ENCODE measurements at regions not wholly inside any gene's neighbourhood (a gene's known extent, or its start where the extent isn't known, plus 50 kb on each side); places are given as distances from the start of the nearest gene placed in this dataset.

DNA sequence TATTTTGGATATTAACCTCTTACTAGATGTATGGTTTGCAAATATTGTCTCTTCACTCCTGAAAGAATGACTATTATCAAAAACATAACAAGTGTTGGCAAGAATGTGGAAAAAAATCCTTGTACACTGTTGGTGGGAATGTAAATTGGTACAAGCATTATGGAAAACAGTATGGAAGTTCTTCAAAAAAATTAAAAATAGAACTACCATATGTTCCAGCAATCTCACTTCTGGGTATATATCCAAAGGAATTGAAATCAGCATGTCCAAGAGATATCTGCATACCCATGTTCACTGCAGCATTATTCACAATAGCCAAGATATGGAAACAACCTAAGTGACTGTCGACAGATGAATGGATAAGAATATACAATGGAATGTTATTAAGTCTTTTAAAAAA, 61.6 kb upstream of the KIT start (continued):
- TF ChIP-seq, protein P1, sequence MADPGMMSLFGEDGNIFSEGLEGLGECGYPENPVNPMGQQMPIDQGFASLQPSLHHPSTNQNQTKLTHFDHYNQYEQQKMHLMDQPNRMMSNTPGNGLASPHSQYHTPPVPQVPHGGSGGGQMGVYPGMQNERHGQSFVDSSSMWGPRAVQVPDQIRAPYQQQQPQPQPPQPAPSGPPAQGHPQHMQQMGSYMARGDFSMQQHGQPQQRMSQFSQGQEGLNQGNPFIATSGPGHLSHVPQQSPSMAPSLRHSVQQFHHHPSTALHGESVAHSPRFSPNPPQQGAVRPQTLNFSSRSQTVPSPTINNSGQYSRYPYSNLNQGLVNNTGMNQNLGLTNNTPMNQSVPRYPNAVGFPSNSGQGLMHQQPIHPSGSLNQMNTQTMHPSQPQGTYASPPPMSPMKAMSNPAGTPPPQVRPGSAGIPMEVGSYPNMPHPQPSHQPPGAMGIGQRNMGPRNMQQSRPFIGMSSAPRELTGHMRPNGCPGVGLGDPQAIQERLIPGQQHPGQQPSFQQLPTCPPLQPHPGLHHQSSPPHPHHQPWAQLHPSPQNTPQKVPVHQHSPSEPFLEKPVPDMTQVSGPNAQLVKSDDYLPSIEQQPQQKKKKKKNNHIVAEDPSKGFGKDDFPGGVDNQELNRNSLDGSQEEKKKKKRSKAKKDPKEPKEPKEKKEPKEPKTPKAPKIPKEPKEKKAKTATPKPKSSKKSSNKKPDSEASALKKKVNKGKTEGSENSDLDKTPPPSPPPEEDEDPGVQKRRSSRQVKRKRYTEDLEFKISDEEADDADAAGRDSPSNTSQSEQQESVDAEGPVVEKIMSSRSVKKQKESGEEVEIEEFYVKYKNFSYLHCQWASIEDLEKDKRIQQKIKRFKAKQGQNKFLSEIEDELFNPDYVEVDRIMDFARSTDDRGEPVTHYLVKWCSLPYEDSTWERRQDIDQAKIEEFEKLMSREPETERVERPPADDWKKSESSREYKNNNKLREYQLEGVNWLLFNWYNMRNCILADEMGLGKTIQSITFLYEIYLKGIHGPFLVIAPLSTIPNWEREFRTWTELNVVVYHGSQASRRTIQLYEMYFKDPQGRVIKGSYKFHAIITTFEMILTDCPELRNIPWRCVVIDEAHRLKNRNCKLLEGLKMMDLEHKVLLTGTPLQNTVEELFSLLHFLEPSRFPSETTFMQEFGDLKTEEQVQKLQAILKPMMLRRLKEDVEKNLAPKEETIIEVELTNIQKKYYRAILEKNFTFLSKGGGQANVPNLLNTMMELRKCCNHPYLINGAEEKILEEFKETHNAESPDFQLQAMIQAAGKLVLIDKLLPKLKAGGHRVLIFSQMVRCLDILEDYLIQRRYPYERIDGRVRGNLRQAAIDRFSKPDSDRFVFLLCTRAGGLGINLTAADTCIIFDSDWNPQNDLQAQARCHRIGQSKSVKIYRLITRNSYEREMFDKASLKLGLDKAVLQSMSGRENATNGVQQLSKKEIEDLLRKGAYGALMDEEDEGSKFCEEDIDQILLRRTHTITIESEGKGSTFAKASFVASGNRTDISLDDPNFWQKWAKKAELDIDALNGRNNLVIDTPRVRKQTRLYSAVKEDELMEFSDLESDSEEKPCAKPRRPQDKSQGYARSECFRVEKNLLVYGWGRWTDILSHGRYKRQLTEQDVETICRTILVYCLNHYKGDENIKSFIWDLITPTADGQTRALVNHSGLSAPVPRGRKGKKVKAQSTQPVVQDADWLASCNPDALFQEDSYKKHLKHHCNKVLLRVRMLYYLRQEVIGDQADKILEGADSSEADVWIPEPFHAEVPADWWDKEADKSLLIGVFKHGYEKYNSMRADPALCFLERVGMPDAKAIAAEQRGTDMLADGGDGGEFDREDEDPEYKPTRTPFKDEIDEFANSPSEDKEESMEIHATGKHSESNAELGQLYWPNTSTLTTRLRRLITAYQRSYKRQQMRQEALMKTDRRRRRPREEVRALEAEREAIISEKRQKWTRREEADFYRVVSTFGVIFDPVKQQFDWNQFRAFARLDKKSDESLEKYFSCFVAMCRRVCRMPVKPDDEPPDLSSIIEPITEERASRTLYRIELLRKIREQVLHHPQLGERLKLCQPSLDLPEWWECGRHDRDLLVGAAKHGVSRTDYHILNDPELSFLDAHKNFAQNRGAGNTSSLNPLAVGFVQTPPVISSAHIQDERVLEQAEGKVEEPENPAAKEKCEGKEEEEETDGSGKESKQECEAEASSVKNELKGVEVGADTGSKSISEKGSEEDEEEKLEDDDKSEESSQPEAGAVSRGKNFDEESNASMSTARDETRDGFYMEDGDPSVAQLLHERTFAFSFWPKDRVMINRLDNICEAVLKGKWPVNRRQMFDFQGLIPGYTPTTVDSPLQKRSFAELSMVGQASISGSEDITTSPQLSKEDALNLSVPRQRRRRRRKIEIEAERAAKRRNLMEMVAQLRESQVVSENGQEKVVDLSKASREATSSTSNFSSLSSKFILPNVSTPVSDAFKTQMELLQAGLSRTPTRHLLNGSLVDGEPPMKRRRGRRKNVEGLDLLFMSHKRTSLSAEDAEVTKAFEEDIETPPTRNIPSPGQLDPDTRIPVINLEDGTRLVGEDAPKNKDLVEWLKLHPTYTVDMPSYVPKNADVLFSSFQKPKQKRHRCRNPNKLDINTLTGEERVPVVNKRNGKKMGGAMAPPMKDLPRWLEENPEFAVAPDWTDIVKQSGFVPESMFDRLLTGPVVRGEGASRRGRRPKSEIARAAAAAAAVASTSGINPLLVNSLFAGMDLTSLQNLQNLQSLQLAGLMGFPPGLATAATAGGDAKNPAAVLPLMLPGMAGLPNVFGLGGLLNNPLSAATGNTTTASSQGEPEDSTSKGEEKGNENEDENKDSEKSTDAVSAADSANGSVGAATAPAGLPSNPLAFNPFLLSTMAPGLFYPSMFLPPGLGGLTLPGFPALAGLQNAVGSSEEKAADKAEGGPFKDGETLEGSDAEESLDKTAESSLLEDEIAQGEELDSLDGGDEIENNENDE (IDR thresholded peaks at IDR 0.05; ENCODE audit: insufficient replicate concordance, low read length) = no peak
- TF ChIP-seq SUZ12 (IDR thresholded peaks at IDR 0.05; ENCODE audit: low read length) (no peak), TAF1 (IDR thresholded peaks at IDR 0.05; ENCODE audit: low read depth, low read length) (no peak), HDAC2 (IDR thresholded peaks at IDR 0.05; ENCODE audit: borderline replicate concordance in 1 of 2, low read depth in 2 of 2, low read length in 2 of 2) (no peak), SIX5 (IDR thresholded peaks at IDR 0.05; ENCODE audit: low read depth, low read length) (no peak), ASH2L (IDR thresholded peaks at IDR 0.05; ENCODE audit: low read length) (no peak), GABPA (IDR thresholded peaks at IDR 0.05; ENCODE audit: borderline replicate concordance, insufficient read depth, low read length) (no peak), CREB1 (IDR thresholded peaks at IDR 0.05) (no peak)
- TF ChIP-seq, protein P2, sequence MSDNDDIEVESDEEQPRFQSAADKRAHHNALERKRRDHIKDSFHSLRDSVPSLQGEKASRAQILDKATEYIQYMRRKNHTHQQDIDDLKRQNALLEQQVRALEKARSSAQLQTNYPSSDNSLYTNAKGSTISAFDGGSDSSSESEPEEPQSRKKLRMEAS (IDR thresholded peaks at IDR 0.05) = no peak
- TF ChIP-seq, protein P3, sequence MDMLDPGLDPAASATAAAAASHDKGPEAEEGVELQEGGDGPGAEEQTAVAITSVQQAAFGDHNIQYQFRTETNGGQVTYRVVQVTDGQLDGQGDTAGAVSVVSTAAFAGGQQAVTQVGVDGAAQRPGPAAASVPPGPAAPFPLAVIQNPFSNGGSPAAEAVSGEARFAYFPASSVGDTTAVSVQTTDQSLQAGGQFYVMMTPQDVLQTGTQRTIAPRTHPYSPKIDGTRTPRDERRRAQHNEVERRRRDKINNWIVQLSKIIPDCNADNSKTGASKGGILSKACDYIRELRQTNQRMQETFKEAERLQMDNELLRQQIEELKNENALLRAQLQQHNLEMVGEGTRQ (IDR thresholded peaks at IDR 0.05; ENCODE audit: low read length) = no peak
